ENCODE measurements at regions not wholly inside any gene's neighbourhood (a gene's known extent, or its start where the extent isn't known, plus 50 kb on each side); places are given as distances from the start of the nearest gene placed in this dataset.

DNA sequence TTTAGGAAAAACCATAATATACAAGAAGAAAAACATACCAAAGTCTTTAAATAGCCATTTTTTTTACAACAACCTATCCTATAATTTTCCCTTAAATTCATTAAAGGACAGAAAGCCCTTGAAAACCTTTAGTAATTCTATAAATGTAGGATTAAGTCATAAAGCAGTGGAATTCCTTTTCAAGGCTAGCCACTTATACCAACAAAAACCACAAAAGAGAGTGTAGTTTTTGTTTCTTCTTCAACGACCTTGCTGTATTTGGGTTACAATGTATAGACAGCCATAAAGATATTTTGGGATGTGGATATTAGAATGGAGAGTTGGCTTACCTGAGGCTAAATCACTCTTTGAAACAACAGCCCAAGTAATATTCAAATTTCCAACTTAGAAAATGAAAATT, 296.6 kb upstream of the CDIN1 start:
- TF ChIP-seq CTCF (conservative IDR thresholded peaks at IDR 0.05 in 1 of 2, IDR thresholded peaks at IDR 0.05 in 1 of 2; ENCODE audit: low read depth in 1 of 2, low read length in 2 of 2) (no peak), EZH2 (IDR thresholded peaks at IDR 0.05; ENCODE audit: low read length, missing control alignments) (no peak)
